ENCODE measurements at regions not wholly inside any gene's neighbourhood (a gene's known extent, or its start where the extent isn't known, plus 50 kb on each side); places are given as distances from the start of the nearest gene placed in this dataset.

DNA sequence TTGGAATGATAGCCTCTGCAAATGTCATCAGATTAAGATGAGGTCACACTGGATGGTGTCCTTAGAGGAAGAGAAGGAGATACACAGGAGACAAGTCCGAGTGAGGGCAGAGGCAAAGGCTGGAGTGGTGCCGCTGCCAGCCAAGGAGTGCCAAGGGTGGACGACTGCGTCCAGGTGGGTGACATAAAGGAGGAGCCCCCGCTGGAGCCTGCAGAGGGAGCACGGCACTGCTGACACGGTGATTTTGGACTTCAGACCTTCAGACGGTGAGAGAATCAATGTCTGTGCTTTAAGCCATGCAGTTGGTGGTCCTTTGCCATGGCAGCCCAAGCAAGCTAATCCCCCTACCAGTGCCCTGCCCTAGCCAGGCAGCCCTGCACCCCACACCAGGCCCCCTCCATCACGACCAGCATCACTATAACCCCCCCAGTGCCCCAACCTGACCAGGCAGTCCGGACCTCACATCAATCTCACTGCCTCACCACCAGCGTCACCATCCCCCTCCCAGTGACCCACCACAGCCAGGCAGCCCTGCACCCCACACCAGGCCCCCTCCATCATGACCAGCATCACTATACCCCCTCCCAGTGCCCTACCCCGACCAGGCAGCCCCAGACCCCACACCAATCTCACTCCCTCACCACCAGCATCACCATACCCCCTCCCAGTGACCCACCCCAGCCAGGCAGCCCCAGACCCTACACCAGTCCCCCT, 130.0 kb downstream of the HMX1 start:
- TF ChIP-seq, protein P1, sequence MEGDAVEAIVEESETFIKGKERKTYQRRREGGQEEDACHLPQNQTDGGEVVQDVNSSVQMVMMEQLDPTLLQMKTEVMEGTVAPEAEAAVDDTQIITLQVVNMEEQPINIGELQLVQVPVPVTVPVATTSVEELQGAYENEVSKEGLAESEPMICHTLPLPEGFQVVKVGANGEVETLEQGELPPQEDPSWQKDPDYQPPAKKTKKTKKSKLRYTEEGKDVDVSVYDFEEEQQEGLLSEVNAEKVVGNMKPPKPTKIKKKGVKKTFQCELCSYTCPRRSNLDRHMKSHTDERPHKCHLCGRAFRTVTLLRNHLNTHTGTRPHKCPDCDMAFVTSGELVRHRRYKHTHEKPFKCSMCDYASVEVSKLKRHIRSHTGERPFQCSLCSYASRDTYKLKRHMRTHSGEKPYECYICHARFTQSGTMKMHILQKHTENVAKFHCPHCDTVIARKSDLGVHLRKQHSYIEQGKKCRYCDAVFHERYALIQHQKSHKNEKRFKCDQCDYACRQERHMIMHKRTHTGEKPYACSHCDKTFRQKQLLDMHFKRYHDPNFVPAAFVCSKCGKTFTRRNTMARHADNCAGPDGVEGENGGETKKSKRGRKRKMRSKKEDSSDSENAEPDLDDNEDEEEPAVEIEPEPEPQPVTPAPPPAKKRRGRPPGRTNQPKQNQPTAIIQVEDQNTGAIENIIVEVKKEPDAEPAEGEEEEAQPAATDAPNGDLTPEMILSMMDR (IDR thresholded peaks at IDR 0.05) = no peak
- TF ChIP-seq POLR2A (IDR thresholded peaks at IDR 0.05) = no peak

Data from thyroid gland (tissue), 4 donors.